ENCODE measurements at regions not wholly inside any gene's neighbourhood (a gene's known extent, or its start where the extent isn't known, plus 50 kb on each side); places are given as distances from the start of the nearest gene placed in this dataset.

- Histone ChIP-seq H3K27ac (ENCODE audit: low read depth in 1 of 2, low read length in 1 of 2) (no peak overlapping the region), H3K4me3 (ENCODE audit: low read length in 2 of 2) (no peak overlapping the region), H3K9me3 (ENCODE audit: control insufficient read depth in 2 of 2, insufficient read depth in 1 of 2, low read length in 1 of 2) (no peaks in the 10 kb centered on the region), H3K27me3 (ENCODE audit: control insufficient read depth in 2 of 2, insufficient read depth in 1 of 2, low read length in 1 of 2) (no peaks in the 10 kb centered on the region), H3K36me3 (ENCODE audit: control insufficient read depth in 2 of 2, insufficient read depth in 2 of 2, low read length in 1 of 2) (no peaks in the 10 kb centered on the region), H3K4me1 (ENCODE audit: control insufficient read depth in 2 of 2, insufficient read depth in 2 of 2, low read length in 2 of 2) (no peaks in the 10 kb centered on the region)
- DNase-seq (ENCODE audit: low read depth in 6 of 9, low spot score in 9 of 9), result no peak
- WGBS, result 78% methylated on average over 3 of the region's 3 CpGs
Measured at GRCh38 chr9:135366104-135366503, 113.5 kb upstream of the PPP1R26 start.

DNA sequence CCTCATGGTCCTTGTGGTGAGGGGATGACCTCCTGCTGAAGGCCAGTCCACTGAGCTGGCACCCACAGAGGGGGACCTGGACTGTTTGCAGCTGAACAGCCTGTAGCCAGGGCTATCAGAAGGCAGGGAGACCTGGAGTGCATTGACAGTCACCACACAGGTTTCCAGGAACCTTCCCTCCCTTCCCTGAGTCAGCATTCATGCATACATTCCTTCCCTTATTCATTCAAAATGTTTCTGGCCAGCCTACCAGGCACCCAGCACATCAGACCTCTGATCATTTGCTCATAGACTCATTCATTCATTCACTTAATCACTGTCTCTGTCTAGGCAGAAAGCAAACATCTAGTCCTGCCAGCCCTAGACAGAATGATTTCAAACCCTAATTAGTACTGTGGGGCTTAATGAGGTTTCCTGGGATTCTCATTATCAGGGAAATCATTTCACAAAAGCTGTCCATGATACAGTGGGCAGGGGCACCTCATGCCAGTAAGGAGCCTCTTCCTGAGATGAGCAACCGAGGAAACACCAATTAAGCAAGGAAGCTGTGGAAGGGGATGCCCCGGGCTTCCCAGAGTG is 110.1 kb upstream of the PPP1R26 start:
- 85% methylated on average over 2 of the region's 2 CpGs for WGBS
- no peak overlapping the region for H3K4me3 ChIP-seq (ENCODE audit: low read length in 2 of 2)
- no peaks in the 10 kb centered on the region for H3K4me1 ChIP-seq (ENCODE audit: control insufficient read depth in 2 of 2, insufficient read depth in 2 of 2, low read length in 2 of 2)
- H3K27me3 ChIP-seq (ENCODE audit: control insufficient read depth in 2 of 2, insufficient read depth in 1 of 2, low read length in 1 of 2), result no peaks in the 10 kb centered on the region
- H3K36me3 ChIP-seq (ENCODE audit: control insufficient read depth in 2 of 2, insufficient read depth in 2 of 2, low read length in 1 of 2), result no peaks in the 10 kb centered on the region
- H3K9me3 ChIP-seq (ENCODE audit: control insufficient read depth in 2 of 2, insufficient read depth in 1 of 2, low read length in 1 of 2), result no peaks in the 10 kb centered on the region
- no peak overlapping the region for H3K27ac ChIP-seq (ENCODE audit: low read depth in 1 of 2, low read length in 1 of 2)
- no peak for DNase-seq (ENCODE audit: low read depth in 6 of 9, low spot score in 9 of 9)

DNA sequence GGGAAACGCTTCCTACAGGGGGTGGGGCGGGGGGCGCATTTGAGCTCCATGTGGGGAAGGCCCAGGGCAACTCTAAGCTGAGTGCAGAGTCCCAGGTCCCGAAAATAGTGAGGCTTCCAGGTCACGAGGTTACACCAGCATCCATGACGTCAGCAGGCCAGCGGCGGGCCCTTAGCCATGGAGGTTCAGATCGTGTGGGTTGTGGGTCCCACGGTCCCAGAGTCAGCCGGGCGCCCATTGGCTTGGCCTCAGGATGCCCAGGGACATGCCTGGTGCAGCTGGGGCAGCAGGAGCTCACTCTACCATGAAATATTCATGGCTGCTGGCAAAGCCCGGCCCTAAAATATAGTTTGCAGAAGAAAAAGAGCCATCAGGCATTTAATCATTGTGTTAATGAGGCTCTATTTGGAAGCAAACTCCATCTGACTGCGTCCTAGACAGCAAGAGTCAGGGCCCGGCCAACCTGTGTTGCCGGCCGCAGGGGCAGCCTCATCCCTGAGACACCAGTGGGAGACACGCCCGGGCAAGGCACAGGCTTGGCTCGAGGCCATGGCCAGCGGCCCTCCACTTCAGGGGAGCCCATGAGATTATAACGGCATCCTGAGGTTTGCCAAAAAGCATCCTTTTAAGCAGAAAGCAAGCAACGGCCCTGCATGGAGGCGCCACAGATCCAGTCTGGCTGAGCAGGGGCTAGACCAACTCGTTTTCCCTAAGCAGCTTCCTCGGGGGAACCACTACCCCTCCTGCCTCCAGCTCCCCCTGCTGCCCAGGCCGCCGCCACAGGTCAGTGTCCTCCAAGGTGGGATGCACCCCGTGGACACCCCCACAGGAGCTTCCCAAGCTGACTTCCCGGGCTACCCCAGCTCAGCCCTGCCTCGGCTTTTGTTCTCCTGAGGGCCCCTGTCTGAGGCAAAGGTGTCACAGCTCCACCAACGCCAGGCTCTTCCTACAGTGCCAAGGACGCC is 108.9 kb upstream of the PPP1R26 start:
- Histone ChIP-seq H3K27me3 (ENCODE audit: control insufficient read depth in 2 of 2, insufficient read depth in 1 of 2, low read length in 1 of 2) (no peaks in the 10 kb centered on the region), H3K36me3 (ENCODE audit: control insufficient read depth in 2 of 2, insufficient read depth in 2 of 2, low read length in 1 of 2) (no peaks in the 10 kb centered on the region), H3K27ac (ENCODE audit: low read depth in 1 of 2, low read length in 1 of 2) (no peak overlapping the region), H3K4me3 (ENCODE audit: low read length in 2 of 2) (no peak overlapping the region), H3K4me1 (ENCODE audit: control insufficient read depth in 2 of 2, insufficient read depth in 2 of 2, low read length in 2 of 2) (no peaks in the 10 kb centered on the region), H3K9me3 (ENCODE audit: control insufficient read depth in 2 of 2, insufficient read depth in 1 of 2, low read length in 1 of 2) (no peaks in the 10 kb centered on the region)
- WGBS, result 85% methylated on average over 33 of the region's 33 CpGs
- no peak for DNase-seq (ENCODE audit: low read depth in 6 of 9, low spot score in 9 of 9)

DNA sequence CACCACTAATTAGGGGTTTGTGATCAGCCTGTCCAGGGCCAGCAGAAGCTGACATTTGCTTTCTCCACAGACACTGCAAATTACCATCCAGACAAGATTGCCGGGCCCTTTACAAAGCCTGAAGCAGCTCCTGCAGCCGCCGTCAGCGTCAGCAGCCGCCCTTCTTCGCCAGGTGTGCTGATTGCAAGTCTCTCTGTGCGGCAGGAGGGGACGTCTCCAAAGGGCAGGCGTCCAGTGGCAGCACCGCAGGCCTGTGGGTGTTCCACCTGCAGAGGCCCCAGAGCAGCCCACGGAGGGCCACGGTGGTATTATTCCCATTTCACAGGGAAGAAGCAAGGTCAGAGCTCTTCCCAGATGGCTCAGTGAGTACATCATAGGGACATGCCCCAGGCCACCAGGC is 108.0 kb upstream of the PPP1R26 start:
- no peaks in the 10 kb centered on the region for H3K4me1 ChIP-seq (ENCODE audit: control insufficient read depth in 2 of 2, insufficient read depth in 2 of 2, low read length in 2 of 2)
- H3K4me3 ChIP-seq (ENCODE audit: low read length in 2 of 2), result no peak overlapping the region
- H3K36me3 ChIP-seq (ENCODE audit: control insufficient read depth in 2 of 2, insufficient read depth in 2 of 2, low read length in 1 of 2), result no peaks in the 10 kb centered on the region
- no peak overlapping the region for H3K27ac ChIP-seq (ENCODE audit: low read depth in 1 of 2, low read length in 1 of 2)
- no peak for DNase-seq (ENCODE audit: low read depth in 6 of 9, low spot score in 9 of 9)
- WGBS, result 93% methylated on average over 12 of the region's 12 CpGs
- no peaks in the 10 kb centered on the region for H3K27me3 ChIP-seq (ENCODE audit: control insufficient read depth in 2 of 2, insufficient read depth in 1 of 2, low read length in 1 of 2)
- H3K9me3 ChIP-seq (ENCODE audit: control insufficient read depth in 2 of 2, insufficient read depth in 1 of 2, low read length in 1 of 2), result no peaks in the 10 kb centered on the region

- no peaks in the 10 kb centered on the region for H3K4me1 ChIP-seq (ENCODE audit: control insufficient read depth in 2 of 2, insufficient read depth in 2 of 2, low read length in 2 of 2)
- H3K9me3 ChIP-seq (ENCODE audit: control insufficient read depth in 2 of 2, insufficient read depth in 1 of 2, low read length in 1 of 2), result no peaks in the 10 kb centered on the region
- no peak for DNase-seq (ENCODE audit: low read depth in 6 of 9, low spot score in 9 of 9)
- H3K4me3 ChIP-seq (ENCODE audit: low read length in 2 of 2), result no peak overlapping the region
- WGBS, result 84% methylated on average over 16 of the region's 16 CpGs
- H3K27ac ChIP-seq (ENCODE audit: low read depth in 1 of 2, low read length in 1 of 2), result no peak overlapping the region
- no peaks in the 10 kb centered on the region for H3K36me3 ChIP-seq (ENCODE audit: control insufficient read depth in 2 of 2, insufficient read depth in 2 of 2, low read length in 1 of 2)
- H3K27me3 ChIP-seq (ENCODE audit: control insufficient read depth in 2 of 2, insufficient read depth in 1 of 2, low read length in 1 of 2), result no peaks in the 10 kb centered on the region
Measured at GRCh38 chr9:135372036-135372435, 107.5 kb upstream of the PPP1R26 start.

GRCh38 chr9:135372501-135373008 is 107.0 kb upstream of the PPP1R26 start:
- Histone ChIP-seq H3K9me3 (ENCODE audit: control insufficient read depth in 2 of 2, insufficient read depth in 1 of 2, low read length in 1 of 2) (no peaks in the 10 kb centered on the region), H3K27me3 (ENCODE audit: control insufficient read depth in 2 of 2, insufficient read depth in 1 of 2, low read length in 1 of 2) (no peaks in the 10 kb centered on the region), H3K27ac (ENCODE audit: low read depth in 1 of 2, low read length in 1 of 2) (no peak overlapping the region), H3K36me3 (ENCODE audit: control insufficient read depth in 2 of 2, insufficient read depth in 2 of 2, low read length in 1 of 2) (no peaks in the 10 kb centered on the region), H3K4me3 (ENCODE audit: low read length in 2 of 2) (no peak overlapping the region), H3K4me1 (ENCODE audit: control insufficient read depth in 2 of 2, insufficient read depth in 2 of 2, low read length in 2 of 2) (no peaks in the 10 kb centered on the region)
- DNase-seq (ENCODE audit: low read depth in 6 of 9, low spot score in 9 of 9), result no peak
- 92% methylated on average over 21 of the region's 21 CpGs for WGBS

- Histone ChIP-seq H3K27ac (ENCODE audit: low read depth in 1 of 2, low read length in 1 of 2) (no peak overlapping the region), H3K36me3 (ENCODE audit: control insufficient read depth in 2 of 2, insufficient read depth in 2 of 2, low read length in 1 of 2) (no peaks in the 10 kb centered on the region), H3K4me1 (ENCODE audit: control insufficient read depth in 2 of 2, insufficient read depth in 2 of 2, low read length in 2 of 2) (no peaks in the 10 kb centered on the region), H3K4me3 (ENCODE audit: low read length in 2 of 2) (no peak overlapping the region), H3K9me3 (ENCODE audit: control insufficient read depth in 2 of 2, insufficient read depth in 1 of 2, low read length in 1 of 2) (no peaks in the 10 kb centered on the region), H3K27me3 (ENCODE audit: control insufficient read depth in 2 of 2, insufficient read depth in 1 of 2, low read length in 1 of 2) (no peaks in the 10 kb centered on the region)
- WGBS, result 96% methylated on average over 22 of the region's 22 CpGs
- no peak for DNase-seq (ENCODE audit: low read depth in 6 of 9, low spot score in 9 of 9)
Measured at GRCh38 chr9:135373151-135373685, 106.4 kb upstream of the PPP1R26 start.

- no peaks in the 10 kb centered on the region for H3K27me3 ChIP-seq (ENCODE audit: control insufficient read depth in 2 of 2, insufficient read depth in 1 of 2, low read length in 1 of 2)
Measured at GRCh38 chr9:135373820-135374219, 105.8 kb upstream of the PPP1R26 start.

DNA sequence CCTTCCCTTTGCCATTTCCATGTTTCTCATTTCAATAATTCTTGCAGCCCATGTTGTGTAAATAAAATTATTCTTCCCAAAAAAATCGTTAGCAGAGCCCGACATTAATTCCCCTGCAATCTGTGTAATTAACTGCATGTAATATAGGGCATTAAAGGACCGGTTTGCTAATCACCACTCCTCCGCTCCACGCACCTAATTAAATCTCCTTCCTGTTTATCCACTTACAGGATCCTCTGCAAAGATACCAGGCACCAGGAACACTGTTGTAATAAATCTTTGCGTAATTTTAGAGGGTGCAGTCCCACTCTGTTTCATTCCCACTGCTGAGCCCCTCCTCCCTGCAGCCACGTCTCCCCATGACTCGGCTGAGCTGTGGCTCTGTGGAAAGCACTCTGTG is 105.0 kb upstream of the PPP1R26 start:
- H3K27me3 ChIP-seq (ENCODE audit: control insufficient read depth in 2 of 2, insufficient read depth in 1 of 2, low read length in 1 of 2), result no peaks in the 10 kb centered on the region
- no peaks in the 10 kb centered on the region for H3K36me3 ChIP-seq (ENCODE audit: control insufficient read depth in 2 of 2, insufficient read depth in 2 of 2, low read length in 1 of 2)
- 76% methylated on average over 8 of the region's 8 CpGs for whole genome bisulfite sequencing

More at GRCh38 chr9:135373820-135374219, 105.8 kb upstream of the PPP1R26 start:
- Histone ChIP-seq H3K4me1 (ENCODE audit: control insufficient read depth in 2 of 2, insufficient read depth in 2 of 2, low read length in 2 of 2) (no peaks in the 10 kb centered on the region), H3K9me3 (ENCODE audit: control insufficient read depth in 2 of 2, insufficient read depth in 1 of 2, low read length in 1 of 2) (no peaks in the 10 kb centered on the region), H3K27ac (ENCODE audit: low read depth in 1 of 2, low read length in 1 of 2) (no peak overlapping the region), H3K4me3 (ENCODE audit: low read length in 2 of 2) (no peak overlapping the region), H3K36me3 (ENCODE audit: control insufficient read depth in 2 of 2, insufficient read depth in 2 of 2, low read length in 1 of 2) (no peaks in the 10 kb centered on the region)
- 50% methylated on average over 10 of the region's 10 CpGs for WGBS
- no peak for DNase-seq (ENCODE audit: low read depth in 6 of 9, low spot score in 9 of 9)

More for the DNA sequence above, 105.0 kb upstream of the PPP1R26 start:
- no peaks in the 10 kb centered on the region for H3K4me1 ChIP-seq (ENCODE audit: control insufficient read depth in 2 of 2, insufficient read depth in 2 of 2, low read length in 2 of 2)
- no peaks in the 10 kb centered on the region for H3K9me3 ChIP-seq (ENCODE audit: control insufficient read depth in 2 of 2, insufficient read depth in 1 of 2, low read length in 1 of 2)
- no peak for DNase-seq (ENCODE audit: low read depth in 6 of 9, low spot score in 9 of 9)
- H3K27ac ChIP-seq (ENCODE audit: low read depth in 1 of 2, low read length in 1 of 2), result no peak overlapping the region
- no peak overlapping the region for H3K4me3 ChIP-seq (ENCODE audit: low read length in 2 of 2)

All from thymus (tissue), 11 donors.